GM23338 (cell line): ENCODE measurements at regions not wholly inside any gene's neighbourhood (a gene's known extent, or its start where the extent isn't known, plus 50 kb on each side); places are given as distances from the start of the nearest gene placed in this dataset.

Source experiments
- ATAC-seq: fragments of 200-7000 bp; cut with Tn5 transposase; 3 replicates; pipeline ENCODE4 v1.9.1; 2020
- DNase-seq: peaks from one replicate; pipeline ENCODE4 v3.0.0-alpha.2; 2015; ENCODE audit warnings: low spot score
- H2AFZ ChIP-seq: fragments of 200-600 bp; sonication (generic); 2 replicates; pipeline ENCODE4 v1.8.0; 2016; ENCODE audit warnings: antibody characterized with exemption, mild to moderate bottlenecking, moderate library complexity
- H3F3A ChIP-seq: fragments of 200-600 bp; sonication (generic); replicated peaks from 2 replicates; pipeline ENCODE4 v1.8.0; 2017; ENCODE audit warnings: antibody characterized with exemption, mixed run types, low read depth
- H3K27ac ChIP-seq: fragments of 200-600 bp; sonication (generic); 2 replicates; pipeline ENCODE4 v1.6.1; 2016; ENCODE audit warnings: low read depth
- H3K27me3 ChIP-seq: fragments of 200-600 bp; sonication (generic); 2 replicates; pipeline ENCODE4 v1.8.0; 2016; ENCODE audit warnings: mild to moderate bottlenecking, mixed run types, moderate library complexity; ENCODE audit not compliant: insufficient read depth
- H3K36me3 ChIP-seq: fragments of 200-600 bp; sonication (generic); 2 replicates; pipeline ENCODE4 v1.8.0; 2016; ENCODE audit warnings: mild to moderate bottlenecking; ENCODE audit not compliant: insufficient read depth
- H3K4me1 ChIP-seq: fragments of 200-600 bp; sonication (generic); 2 replicates; pipeline ENCODE4 v1.8.0; 2016; ENCODE audit warnings: mild to moderate bottlenecking, moderate library complexity; ENCODE audit not compliant: insufficient read depth
- H3K4me2 ChIP-seq: fragments of 200-600 bp; sonication (generic); 2 replicates; pipeline ENCODE4 v1.7.1; 2017; ENCODE audit warnings: mixed run types
- H3K4me3 ChIP-seq: fragments of 200-600 bp; sonication (generic); 2 replicates; pipeline ENCODE4 v1.6.1; 2016; ENCODE audit warnings: mixed run types
- H3K79me2 ChIP-seq: fragments of 200-600 bp; sonication (generic); replicated peaks from 2 replicates; pipeline ENCODE4 v1.8.0; 2017; ENCODE audit warnings: mild to moderate bottlenecking; ENCODE audit not compliant: insufficient read depth
- H3K9me2 ChIP-seq: fragments of 200-600 bp; sonication (generic); 2 replicates; pipeline ENCODE4 v1.8.0; 2017; ENCODE audit not compliant: insufficient read depth
- H4K20me1 ChIP-seq: fragments of 200-600 bp; sonication (generic); replicated peaks from 2 replicates; pipeline ENCODE4 v1.8.0; 2017; ENCODE audit warnings: mild to moderate bottlenecking; ENCODE audit not compliant: insufficient read depth
- H3K27ac Mint-ChIP-seq: 2 replicates; pipeline ENCODE4 v1.8.0; 2020; ENCODE audit warnings: inconsistent platforms, mild to moderate bottlenecking, moderate library complexity, mixed read lengths
- H3K27me3 Mint-ChIP-seq: 3 replicates; pipeline ENCODE4 v1.8.0; 2022; ENCODE audit warnings: low read depth, mild to moderate bottlenecking, moderate library complexity, mixed read lengths, inconsistent platforms; ENCODE audit not compliant: insufficient read depth, poor library complexity
- H3K36me3 Mint-ChIP-seq: 3 replicates; pipeline ENCODE4 v1.8.0; 2021; ENCODE audit warnings: low read depth, mild to moderate bottlenecking, inconsistent platforms, moderate library complexity, mixed read lengths
- H3K4me1 Mint-ChIP-seq: 3 replicates; pipeline ENCODE4 v1.8.0; 2020; ENCODE audit warnings: mild to moderate bottlenecking, inconsistent platforms, mixed read lengths
- H3K4me3 Mint-ChIP-seq: 3 replicates; pipeline ENCODE4 v1.8.0; 2021; ENCODE audit warnings: moderate library complexity, mild to moderate bottlenecking, inconsistent platforms, mixed read lengths
- H3K9me3 Mint-ChIP-seq: 3 replicates; pipeline ENCODE4 v1.8.0; 2020; ENCODE audit warnings: moderate library complexity, mild to moderate bottlenecking, inconsistent platforms, mixed read lengths
- EZH2phosphoT487 ChIP-seq: fragments of 200-600 bp; sonication (generic); IDR thresholded peaks from one replicate; pipeline ENCODE4 v1.8.1; 2018; ENCODE audit warnings: antibody characterized with exemption; ENCODE audit not compliant: unreplicated experiment
- JUNB ChIP-seq: IDR thresholded peaks from one replicate; pipeline ENCODE4 v1.6.1; 2016; ENCODE audit warnings: antibody characterized with exemption; ENCODE audit not compliant: unreplicated experiment
- ZNF331 ChIP-seq: fragments of 250-450 bp; sonication (Bioruptor Pico); IDR thresholded peaks from 2 replicates; pipeline ENCODE4 v1.5.0; 2020; ENCODE audit warnings: low read depth, mild to moderate bottlenecking, moderate library complexity
- ZNF462 ChIP-seq: fragments of 250-450 bp; sonication (Bioruptor Pico); IDR thresholded peaks from 2 replicates; pipeline ENCODE4 v1.5.0; 2020; ENCODE audit warnings: mild to moderate bottlenecking, moderate library complexity
- TF ChIP-seq, protein P1 (sequence below): IDR thresholded peaks from one replicate; pipeline ENCODE4 v1.6.1; 2018; ENCODE audit warnings: antibody characterized with exemption; ENCODE audit not compliant: unreplicated experiment

- Histone ChIP-seq H3K79me2 (no peaks in the 10 kb centered on the region), H3K4me3 (no peak overlapping the region), H3K27ac (no peak overlapping the region), H3K4me1 (no peaks in the 10 kb centered on the region), H3F3A (no peaks in the 10 kb centered on the region), H3K27me3 (no peaks in the 10 kb centered on the region), H2AFZ (no peak overlapping the region), H3K9me2 (0 out of 2 replicates have a peak, but pooled peaks cover 4% of the 10 kb centered on the region), H3K4me2 (no peak overlapping the region), H3K36me3 (no peaks in the 10 kb centered on the region), H4K20me1 (no peaks in the 10 kb centered on the region)
- DNase-seq (no peak), ATAC-seq (no peak)
- Mint-ChIP-seq H3K9me3 (no peaks in the 10 kb centered on the region), H3K36me3 (peaks cover under 1% of the 10 kb centered on the region; the same call in 1 of the 3 replicates), H3K4me1 (peaks cover 19% of the 10 kb centered on the region), H3K4me3 (no peak overlapping the region), H3K27ac (no peak overlapping the region), H3K27me3 (peaks cover 2% of the 10 kb centered on the region)
- TF ChIP-seq, protein P1, sequence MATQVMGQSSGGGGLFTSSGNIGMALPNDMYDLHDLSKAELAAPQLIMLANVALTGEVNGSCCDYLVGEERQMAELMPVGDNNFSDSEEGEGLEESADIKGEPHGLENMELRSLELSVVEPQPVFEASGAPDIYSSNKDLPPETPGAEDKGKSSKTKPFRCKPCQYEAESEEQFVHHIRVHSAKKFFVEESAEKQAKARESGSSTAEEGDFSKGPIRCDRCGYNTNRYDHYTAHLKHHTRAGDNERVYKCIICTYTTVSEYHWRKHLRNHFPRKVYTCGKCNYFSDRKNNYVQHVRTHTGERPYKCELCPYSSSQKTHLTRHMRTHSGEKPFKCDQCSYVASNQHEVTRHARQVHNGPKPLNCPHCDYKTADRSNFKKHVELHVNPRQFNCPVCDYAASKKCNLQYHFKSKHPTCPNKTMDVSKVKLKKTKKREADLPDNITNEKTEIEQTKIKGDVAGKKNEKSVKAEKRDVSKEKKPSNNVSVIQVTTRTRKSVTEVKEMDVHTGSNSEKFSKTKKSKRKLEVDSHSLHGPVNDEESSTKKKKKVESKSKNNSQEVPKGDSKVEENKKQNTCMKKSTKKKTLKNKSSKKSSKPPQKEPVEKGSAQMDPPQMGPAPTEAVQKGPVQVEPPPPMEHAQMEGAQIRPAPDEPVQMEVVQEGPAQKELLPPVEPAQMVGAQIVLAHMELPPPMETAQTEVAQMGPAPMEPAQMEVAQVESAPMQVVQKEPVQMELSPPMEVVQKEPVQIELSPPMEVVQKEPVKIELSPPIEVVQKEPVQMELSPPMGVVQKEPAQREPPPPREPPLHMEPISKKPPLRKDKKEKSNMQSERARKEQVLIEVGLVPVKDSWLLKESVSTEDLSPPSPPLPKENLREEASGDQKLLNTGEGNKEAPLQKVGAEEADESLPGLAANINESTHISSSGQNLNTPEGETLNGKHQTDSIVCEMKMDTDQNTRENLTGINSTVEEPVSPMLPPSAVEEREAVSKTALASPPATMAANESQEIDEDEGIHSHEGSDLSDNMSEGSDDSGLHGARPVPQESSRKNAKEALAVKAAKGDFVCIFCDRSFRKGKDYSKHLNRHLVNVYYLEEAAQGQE, result no peak
- TF ChIP-seq JUNB, result no peak
- no peak for TF ChIP-seq ZNF331 (CRISPR knock-in tag)
- no peak for TF ChIP-seq ZNF462 (CRISPR knock-in tag)
- TF ChIP-seq EZH2phosphoT487, result no peak
Observed at GRCh38 chr2:236452238-236452637, 117.4 kb upstream of the ACKR3 start.
